C4-2B (cell line): ENCODE measurements at regions not wholly inside any gene's neighbourhood (a gene's known extent, or its start where the extent isn't known, plus 50 kb on each side); places are given as distances from the start of the nearest gene placed in this dataset.

ENCODE experiments used
- H3K27ac ChIP-seq: fragments of 450-650 bp; 2 replicates; pipeline ENCODE4 v1.5.1; 2017
- CTCF ChIP-seq: fragments of 450-650 bp; conservative IDR thresholded peaks from 2 replicates; pipeline ENCODE4 v1.5.1; 2017; ENCODE audit warnings: mild to moderate bottlenecking
- ZFX ChIP-seq: fragments of 450-650 bp; IDR thresholded peaks from 2 replicates; pipeline ENCODE4 v1.6.1; 2017

- no peak for TF ChIP-seq CTCF
- TF ChIP-seq ZFX, result no peak
- H3K27ac ChIP-seq, result no peak overlapping the region
These were observed 118.7 kb upstream of the SLCO6A1 start for GRCh38 chr5:102617191-102618187.

GRCh38 chr5:102622262-102622661 lies 123.5 kb upstream of the SLCO6A1 start:
- TF ChIP-seq ZFX (no peak), CTCF (no peak)
- H3K27ac ChIP-seq, result no peak overlapping the region

DNA sequence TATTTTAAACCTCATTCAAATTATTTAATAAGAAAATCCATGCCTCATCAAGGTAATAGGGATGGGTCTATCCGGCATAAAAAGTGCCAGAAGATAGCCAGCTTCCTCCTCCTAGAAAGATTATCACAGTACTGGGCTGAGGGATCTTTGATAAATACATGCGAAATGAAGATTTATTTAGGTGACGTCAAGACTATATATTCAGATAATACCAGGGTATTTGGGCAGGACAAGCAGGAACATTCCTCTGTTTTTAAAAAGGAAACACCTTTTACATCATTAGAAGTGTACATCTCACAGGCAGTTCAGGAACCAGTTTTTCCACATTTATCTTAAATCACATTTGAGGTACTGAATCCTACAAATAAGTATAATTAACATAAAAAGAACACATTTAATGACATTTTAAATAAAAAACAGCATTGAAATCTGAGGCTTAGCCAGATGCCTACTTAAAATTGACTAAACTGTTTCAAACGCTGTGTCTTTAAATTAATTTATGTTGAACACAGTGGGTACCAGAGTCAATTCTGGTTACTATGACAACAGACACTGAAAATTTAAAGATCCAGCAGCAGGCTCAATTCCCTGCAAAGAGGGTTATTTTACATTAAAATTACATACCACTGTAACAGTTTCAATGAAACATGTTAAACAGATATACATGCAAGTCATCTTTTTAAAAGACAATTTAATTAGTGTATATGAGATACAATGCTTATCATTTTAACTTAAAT lies 124.7 kb upstream of the SLCO6A1 start:
- no peak for TF ChIP-seq ZFX
- TF ChIP-seq CTCF, result no peak
- no peak overlapping the region for H3K27ac ChIP-seq

GRCh38 chr5:102624405-102624804 lies 125.6 kb upstream of the SLCO6A1 start:
- TF ChIP-seq CTCF (no peak), ZFX (no peak)
- no peak overlapping the region for H3K27ac ChIP-seq

GRCh38 chr5:102625468-102625867 lies 126.7 kb upstream of the SLCO6A1 start:
- TF ChIP-seq ZFX (no peak), CTCF (no peak)
- H3K27ac ChIP-seq, result no peak overlapping the region

DNA sequence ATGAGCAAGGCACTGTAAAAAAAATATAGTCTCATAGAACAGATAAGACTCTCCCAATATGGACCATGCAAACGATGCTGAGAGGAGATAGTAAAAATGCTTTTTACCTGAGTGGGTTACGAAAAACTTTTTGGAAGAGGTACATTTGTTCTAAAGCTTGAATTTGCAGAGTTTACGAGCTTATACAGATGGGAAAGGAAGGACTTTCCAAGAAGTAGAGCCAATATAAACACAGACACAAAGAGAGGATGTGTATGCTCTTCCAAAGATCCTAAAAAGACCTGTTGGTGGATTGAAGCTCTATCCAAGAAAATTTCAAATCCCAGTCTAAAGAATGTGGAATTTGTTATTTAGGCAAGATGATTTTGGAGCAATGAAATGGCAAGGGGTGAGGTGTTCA lies 127.1 kb upstream of the SLCO6A1 start:
- TF ChIP-seq ZFX (no peak), CTCF (no peak)
- no peak overlapping the region for H3K27ac ChIP-seq

DNA sequence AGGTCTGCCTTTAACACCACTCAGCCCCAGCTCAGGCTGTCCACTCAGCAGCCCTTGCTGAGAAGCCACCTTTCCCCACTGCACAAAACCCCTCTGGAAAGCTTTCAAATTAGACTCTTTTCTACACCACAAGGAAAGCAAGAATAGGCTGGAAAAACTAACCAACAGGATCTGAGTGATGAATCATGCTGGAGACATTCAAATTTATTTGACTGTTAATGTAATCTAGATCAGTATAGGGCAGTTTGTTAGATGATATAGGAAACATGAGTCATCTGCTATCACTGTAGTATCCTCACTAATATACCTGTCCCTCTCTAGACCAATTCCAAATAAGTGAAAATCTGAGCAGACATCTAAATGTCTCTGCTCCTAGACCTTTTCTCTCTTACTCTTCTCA lies 127.8 kb upstream of the PAM start:
- H3K27ac ChIP-seq, result no peak overlapping the region
- no peak for TF ChIP-seq ZFX
- TF ChIP-seq CTCF, result no peak
